ENCODE measurements at regions not wholly inside any gene's neighbourhood (a gene's known extent, or its start where the extent isn't known, plus 50 kb on each side); places are given as distances from the start of the nearest gene placed in this dataset.

GRCh38 chr3:176208283-176208682 is 989.0 kb downstream of the TBL1XR1 start:
- no peak overlapping the region for H3K4me3 ChIP-seq (replicated peaks; ENCODE audit: low read depth, low read length)
- no peak for DNase-seq (ENCODE audit: low read depth)
- no peak for TF ChIP-seq CTCF (IDR thresholded peaks at IDR 0.05; ENCODE audit: low read length, missing control alignments)

DNA sequence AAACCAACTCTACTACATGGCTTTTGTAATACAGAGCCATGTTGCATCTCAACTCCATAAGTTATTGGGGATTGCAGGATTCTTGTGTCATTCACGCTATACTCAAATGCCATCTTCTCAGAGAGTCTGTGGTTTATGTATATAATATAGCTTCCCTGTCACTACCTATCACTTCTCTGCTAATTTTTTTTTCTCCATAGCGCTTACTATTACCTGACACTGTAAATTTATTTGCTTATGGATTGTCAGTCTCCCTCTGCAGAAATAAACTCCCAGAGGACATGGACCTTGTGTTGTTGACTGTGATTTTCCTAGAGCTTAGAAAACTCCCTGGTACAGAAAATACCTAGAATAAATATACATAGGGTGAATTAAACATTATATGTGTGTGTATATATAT is 990.5 kb downstream of the TBL1XR1 start:
- no peak for DNase-seq (ENCODE audit: low read depth)
- no peak overlapping the region for H3K4me3 ChIP-seq (replicated peaks; ENCODE audit: low read depth, low read length)
- no peak for TF ChIP-seq CTCF (IDR thresholded peaks at IDR 0.05; ENCODE audit: low read length, missing control alignments)

GRCh38 chr3:176202652-176203051 is 994.6 kb downstream of the TBL1XR1 start:
- no peak for DNase-seq (ENCODE audit: low read depth)
- no peak overlapping the region for H3K4me3 ChIP-seq (replicated peaks; ENCODE audit: low read depth, low read length)
- no peak for TF ChIP-seq CTCF (IDR thresholded peaks at IDR 0.05; ENCODE audit: low read length, missing control alignments)

DNA sequence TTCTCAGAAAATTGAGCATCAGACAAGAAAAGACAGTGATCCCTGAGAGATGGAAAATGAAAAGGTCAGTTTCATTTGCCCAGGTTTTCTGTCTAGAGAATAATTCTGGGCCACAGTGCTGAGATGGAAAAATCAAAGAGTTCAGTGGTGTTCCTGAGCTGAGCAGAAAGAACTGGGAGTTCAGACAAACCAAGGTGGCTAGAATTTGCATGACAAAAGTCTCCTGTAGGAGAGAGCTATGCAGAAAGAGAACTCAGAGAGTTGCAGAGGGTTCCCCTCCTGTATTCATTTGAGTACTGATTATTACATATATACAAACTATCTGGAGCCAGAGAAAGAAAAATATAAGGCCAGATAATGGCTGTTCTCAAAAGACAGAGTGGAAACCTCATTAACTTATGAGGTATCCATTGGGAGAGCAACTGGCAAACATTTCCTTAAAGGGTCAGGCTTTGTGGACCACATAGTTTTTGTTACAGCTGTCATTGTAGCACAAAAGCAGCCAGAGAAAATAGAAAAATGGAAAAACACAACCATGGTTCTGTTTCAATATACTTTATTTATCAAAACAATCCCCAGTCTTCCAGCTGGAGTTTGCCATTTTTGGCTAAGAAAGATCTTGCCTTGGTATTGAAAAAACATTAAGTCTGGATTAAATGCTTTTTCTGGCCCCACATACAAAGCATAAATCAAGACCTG is 1004.1 kb downstream of the TBL1XR1 start:
- no peak for TF ChIP-seq CTCF (IDR thresholded peaks at IDR 0.05; ENCODE audit: low read length, missing control alignments)
- no peak for DNase-seq (ENCODE audit: low read depth)

DNA sequence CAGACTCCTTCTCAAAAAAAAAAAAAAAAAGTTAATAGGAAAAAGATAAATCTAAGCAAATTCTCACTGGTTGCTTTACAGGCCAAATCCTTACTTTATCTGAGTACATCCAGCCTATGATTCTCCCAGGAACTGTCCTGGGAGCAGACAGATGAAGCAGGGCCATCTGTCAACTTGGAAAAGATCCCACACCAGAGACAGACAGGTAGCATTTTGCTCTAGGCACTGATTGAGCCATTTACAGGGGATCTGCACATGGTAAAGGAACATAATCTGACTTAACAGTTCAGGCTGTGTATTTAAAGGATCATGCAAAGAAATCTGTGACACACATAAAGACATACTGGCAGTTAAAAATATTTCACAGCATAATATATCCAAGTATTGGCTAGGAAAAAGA is 1006.5 kb downstream of the TBL1XR1 start:
- no peak for TF ChIP-seq CTCF (IDR thresholded peaks at IDR 0.05; ENCODE audit: low read length, missing control alignments)
- no peak for DNase-seq (ENCODE audit: low read depth)
- no peak overlapping the region for H3K4me3 ChIP-seq (replicated peaks; ENCODE audit: low read depth, low read length)

More for the DNA sequence above, 1004.1 kb downstream of the TBL1XR1 start:
- no peak overlapping the region for H3K4me3 ChIP-seq (replicated peaks; ENCODE audit: low read depth, low read length)

DNA sequence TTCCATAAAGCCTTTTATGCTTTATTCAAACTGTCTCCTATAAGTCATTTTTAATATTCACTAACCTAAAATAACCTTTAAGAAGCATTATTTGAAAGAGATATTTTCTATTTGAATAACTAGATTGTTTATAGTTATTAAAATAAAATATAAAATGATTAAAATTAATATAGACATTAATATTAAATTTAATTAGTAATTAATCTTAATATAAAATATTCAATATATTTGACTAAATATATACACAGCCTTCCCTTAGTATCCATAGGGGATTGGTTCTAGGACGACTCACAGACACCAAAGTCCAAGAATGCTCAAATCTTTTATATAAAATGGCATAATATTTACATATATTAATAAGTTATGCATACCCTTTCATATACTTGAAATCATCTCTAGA is 1014.1 kb downstream of the TBL1XR1 start:
- TF ChIP-seq CTCF (IDR thresholded peaks at IDR 0.05; ENCODE audit: low read length, missing control alignments): no peak
- no peak for DNase-seq (ENCODE audit: low read depth)
- no peak overlapping the region for H3K4me3 ChIP-seq (replicated peaks; ENCODE audit: low read depth, low read length)

DNA sequence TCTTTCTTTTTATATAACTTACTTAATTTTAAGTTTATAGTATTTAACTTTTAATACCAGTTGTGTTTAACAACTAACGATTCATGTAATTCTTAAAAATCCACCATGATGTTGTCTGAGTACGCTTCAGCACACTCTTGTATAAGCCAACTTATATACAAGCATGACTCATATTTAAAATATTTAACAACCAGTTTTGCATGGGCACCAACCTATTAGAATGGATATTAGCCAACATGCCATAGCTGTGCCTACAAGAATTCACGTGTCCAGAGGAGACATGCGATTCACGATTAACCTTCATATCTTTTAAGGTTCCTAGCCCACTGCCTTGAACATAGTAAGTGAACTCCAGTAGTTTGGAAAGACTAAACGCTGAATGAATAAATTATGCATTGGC is 1023.2 kb downstream of the TBL1XR1 start:
- H3K4me3 ChIP-seq (replicated peaks; ENCODE audit: low read depth, low read length): no peak overlapping the region
- no peak for TF ChIP-seq CTCF (IDR thresholded peaks at IDR 0.05; ENCODE audit: low read length, missing control alignments)
- DNase-seq (ENCODE audit: low read depth): no peak
